A673 (cell line): ENCODE measurements at regions not wholly inside any gene's neighbourhood (a gene's known extent, or its start where the extent isn't known, plus 50 kb on each side); places are given as distances from the start of the nearest gene placed in this dataset.

Experiments used
- BruUV-seq: library from RNA; stranded (reverse); fragments of 400-500 nt; replicated peaks from 2 replicates; lab custom pipeline; 2021; lab: Mats Ljungman, UMichigan
- CTCF ChIA-PET: fragments of 300-600 bp; sonication (Branson Sonifier 250); formaldehyde crosslinking; loops from one replicate; lab custom pipeline; 2022; ENCODE audit warnings: antibody characterized with exemption; lab: Charles Lee
- POLR2A ChIA-PET: fragments of 300-600 bp; sonication (Branson Sonifier 250); formaldehyde crosslinking; loops from one replicate; lab custom pipeline; 2022; ENCODE audit warnings: antibody characterized with exemption; ENCODE audit not compliant: low non-redundant PET; lab: Charles Lee
- DNase-seq: peaks from one replicate; pipeline ENCODE4 v3.0.0-alpha.2; 2015; ENCODE audit warnings: low spot score
- H3K27ac ChIP-seq: fragments of 200-600 bp; sonication (generic); 2 replicates; pipeline ENCODE4 v1.5.1; 2016; ENCODE audit warnings: mixed run types, low read depth, mild to moderate bottlenecking, mixed read lengths, antibody characterized with exemption, low read length; ENCODE audit not compliant: poor library complexity, severe bottlenecking
- H3K27me3 ChIP-seq: fragments of 200-600 bp; sonication (generic); replicated peaks from 2 replicates; pipeline ENCODE4 v1.6.1; 2017; ENCODE audit warnings: mixed run types, low read depth, mild to moderate bottlenecking, mixed read lengths, antibody characterized with exemption, low read length; ENCODE audit not compliant: insufficient read depth, poor library complexity
- H3K36me3 ChIP-seq: fragments of 200-600 bp; sonication (generic); 2 replicates; pipeline ENCODE4 v1.6.1; 2016; ENCODE audit warnings: mixed run types, mild to moderate bottlenecking, mixed read lengths, antibody characterized with exemption, low read length; ENCODE audit not compliant: insufficient read depth, poor library complexity, severe bottlenecking
- H3K4me1 ChIP-seq: fragments of 200-600 bp; sonication (generic); 2 replicates; pipeline ENCODE4 v1.6.1; 2017; ENCODE audit warnings: mixed run types, mild to moderate bottlenecking, mixed read lengths, antibody characterized with exemption, low read length; ENCODE audit not compliant: insufficient read depth, poor library complexity, severe bottlenecking
- H3K4me3 ChIP-seq: fragments of 200-600 bp; sonication (generic); 2 replicates; pipeline ENCODE4 v1.5.1; 2016; ENCODE audit warnings: low read depth, mixed run types, mild to moderate bottlenecking, mixed read lengths, low read length; ENCODE audit not compliant: poor library complexity, severe bottlenecking
- H3K9me3 ChIP-seq: fragments of 200-600 bp; sonication (generic); 2 replicates; pipeline ENCODE4 v1.6.1; 2016; ENCODE audit warnings: mixed run types, low read depth, mild to moderate bottlenecking, mixed read lengths, antibody characterized with exemption, low read length; ENCODE audit not compliant: poor library complexity, severe bottlenecking
- EZH2 ChIP-seq: fragments of 200-600 bp; sonication (generic); IDR thresholded peaks from 2 replicates; pipeline ENCODE4 v1.6.1; 2017; ENCODE audit warnings: borderline replicate concordance, low read depth, mild to moderate bottlenecking, mixed read lengths, antibody characterized with exemption, low read length; ENCODE audit not compliant: poor library complexity, severe bottlenecking
- intact Hi-C: fragments of 100-400 bp; cut with micrococcal nuclease; formaldehyde crosslinking; loops from one replicate; pipeline ENCODE4 v1.10.0; 2022; ENCODE audit not compliant: unreplicated experiment
- TF ChIP-seq, protein P1 (sequence below): fragments of 300-800, 200-600 bp; sonication (generic); conservative IDR thresholded peaks from 2 replicates; pipeline ENCODE4 v1.5.1; 2017; ENCODE audit warnings: low read depth, mild to moderate bottlenecking, antibody characterized with exemption, low read length, moderate library complexity, mixed read lengths

DNA sequence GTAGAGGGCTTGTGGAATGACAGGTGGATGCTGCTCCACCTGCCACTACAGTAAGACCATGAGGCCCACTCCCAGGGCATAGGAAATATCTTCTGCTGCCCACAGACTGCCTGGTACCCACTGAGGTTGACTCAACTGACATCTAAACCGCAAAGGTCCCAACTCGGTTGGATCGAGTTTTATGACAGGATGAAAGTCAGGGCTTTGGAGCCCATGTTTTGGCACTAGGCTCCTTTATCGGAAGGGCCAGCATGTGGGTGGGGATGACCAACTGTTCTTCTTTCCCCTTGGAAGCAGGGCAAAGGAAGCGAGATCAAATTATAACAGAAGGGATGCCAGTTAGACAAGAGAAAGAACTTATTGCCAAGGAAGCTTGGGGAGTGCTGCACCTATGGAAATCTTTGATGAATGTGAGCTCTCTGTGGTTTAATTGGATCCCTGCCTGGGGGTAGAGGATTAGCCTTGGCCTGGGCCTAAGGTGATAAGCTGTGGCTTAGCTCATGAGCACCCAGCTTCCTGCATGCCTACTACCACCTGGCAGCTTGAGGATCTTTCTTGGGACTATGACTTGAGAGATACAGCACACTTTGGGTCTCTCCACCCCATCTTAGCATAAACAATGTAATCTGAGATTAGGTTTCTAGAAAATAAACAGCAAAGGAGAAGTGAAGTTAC lies 121.8 kb downstream of the KCNA5 start:
- Histone ChIP-seq H3K27me3 (peaks cover 51% of the 10 kb centered on the region), H3K4me1 (no peaks in the 10 kb centered on the region), H3K9me3 (no peaks in the 10 kb centered on the region), H3K36me3 (no peaks in the 10 kb centered on the region), H3K4me3 (no peak overlapping the region), H3K27ac (no peak overlapping the region)
- DNase-seq: no peak
- no TSS peak for BruUV-seq
- CTCF ChIA-PET: no interaction called here
- TF ChIP-seq, protein P1, sequence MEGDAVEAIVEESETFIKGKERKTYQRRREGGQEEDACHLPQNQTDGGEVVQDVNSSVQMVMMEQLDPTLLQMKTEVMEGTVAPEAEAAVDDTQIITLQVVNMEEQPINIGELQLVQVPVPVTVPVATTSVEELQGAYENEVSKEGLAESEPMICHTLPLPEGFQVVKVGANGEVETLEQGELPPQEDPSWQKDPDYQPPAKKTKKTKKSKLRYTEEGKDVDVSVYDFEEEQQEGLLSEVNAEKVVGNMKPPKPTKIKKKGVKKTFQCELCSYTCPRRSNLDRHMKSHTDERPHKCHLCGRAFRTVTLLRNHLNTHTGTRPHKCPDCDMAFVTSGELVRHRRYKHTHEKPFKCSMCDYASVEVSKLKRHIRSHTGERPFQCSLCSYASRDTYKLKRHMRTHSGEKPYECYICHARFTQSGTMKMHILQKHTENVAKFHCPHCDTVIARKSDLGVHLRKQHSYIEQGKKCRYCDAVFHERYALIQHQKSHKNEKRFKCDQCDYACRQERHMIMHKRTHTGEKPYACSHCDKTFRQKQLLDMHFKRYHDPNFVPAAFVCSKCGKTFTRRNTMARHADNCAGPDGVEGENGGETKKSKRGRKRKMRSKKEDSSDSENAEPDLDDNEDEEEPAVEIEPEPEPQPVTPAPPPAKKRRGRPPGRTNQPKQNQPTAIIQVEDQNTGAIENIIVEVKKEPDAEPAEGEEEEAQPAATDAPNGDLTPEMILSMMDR: no peak
- no peak for TF ChIP-seq EZH2
- POLR2A ChIA-PET: no interaction called here
- intact Hi-C loops: no loop called here

DNA sequence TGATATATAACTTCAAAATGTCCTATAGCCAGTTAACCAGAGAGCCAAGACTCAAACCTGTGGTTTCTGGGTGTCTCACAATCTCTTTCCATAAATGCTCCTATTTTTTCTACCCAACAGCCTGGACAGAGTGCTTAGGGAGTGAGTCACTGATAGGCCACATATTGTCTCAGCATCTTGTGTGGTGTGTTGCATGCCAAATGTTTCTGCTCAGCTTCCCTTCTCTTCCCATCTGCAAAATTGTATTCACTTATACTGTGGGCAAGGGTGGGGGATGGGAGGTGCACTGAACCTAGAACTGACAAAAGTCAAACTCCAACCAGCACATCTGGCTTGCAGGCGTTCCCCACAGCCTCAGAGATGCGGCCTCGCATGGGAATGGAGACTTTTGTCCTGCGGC lies 123.3 kb downstream of the KCNA5 start:
- peaks cover 51% of the 10 kb centered on the region for H3K27me3 ChIP-seq
- no peak for DNase-seq
- H3K36me3 ChIP-seq: no peaks in the 10 kb centered on the region
- ChIA-PET CTCF (no interaction called here), POLR2A (no interaction called here)
- no peak overlapping the region for H3K27ac ChIP-seq
- BruUV-seq: no TSS peak
- H3K9me3 ChIP-seq: no peaks in the 10 kb centered on the region
- no peaks in the 10 kb centered on the region for H3K4me1 ChIP-seq
- TF ChIP-seq EZH2: no peak
- TF ChIP-seq, protein P1: no peak
- no peak overlapping the region for H3K4me3 ChIP-seq
- intact Hi-C loops: no loop called here

DNA sequence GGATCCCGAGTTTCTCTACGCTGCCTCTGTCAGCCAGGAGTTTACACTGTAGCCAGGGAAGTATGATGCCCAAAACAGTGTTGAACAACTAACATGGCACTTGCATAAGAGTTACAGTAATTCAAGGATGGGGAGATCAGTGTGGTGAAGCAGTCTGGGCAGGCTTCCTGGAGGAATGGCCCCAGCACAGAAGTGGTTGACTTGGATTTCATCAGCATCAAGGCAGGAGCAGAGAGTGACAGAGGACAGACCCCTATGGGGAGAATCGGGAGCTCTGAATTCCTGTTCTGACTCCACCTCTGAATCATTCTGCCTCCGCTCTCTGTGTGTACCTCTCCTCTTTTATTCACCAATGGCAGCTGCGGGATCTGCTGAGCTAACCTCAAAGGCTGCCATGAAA lies 124.5 kb downstream of the KCNA5 start:
- BruUV-seq: no TSS peak
- Histone ChIP-seq H3K9me3 (no peaks in the 10 kb centered on the region), H3K27me3 (peaks cover 39% of the 10 kb centered on the region), H3K27ac (no peak overlapping the region), H3K4me1 (no peaks in the 10 kb centered on the region), H3K36me3 (no peaks in the 10 kb centered on the region), H3K4me3 (no peak overlapping the region)
- intact Hi-C loops: no loop called here
- ChIA-PET POLR2A (no interaction called here), CTCF (no interaction called here)
- DNase-seq: no peak
- TF ChIP-seq EZH2: no peak
- TF ChIP-seq, protein P1: no peak
